B cell (primary cell): ENCODE measurements at regions not wholly inside any gene's neighbourhood (a gene's known extent, or its start where the extent isn't known, plus 50 kb on each side); places are given as distances from the start of the nearest gene placed in this dataset.

ENCODE experiments used
- ATAC-seq: fragments of 200-7000 bp; cut with Tn5 transposase; one replicate; pipeline ENCODE4 v1.10.0; 2021; ENCODE audit warnings: low read depth, mild to moderate bottlenecking, moderate number of reproducible peaks, moderate library complexity
- CTCF ChIA-PET: fragments of 350-600 bp; sonication (Branson Sonifier 250); formaldehyde crosslinking; loops from one replicate; lab custom pipeline; 2021; ENCODE audit warnings: antibody characterized with exemption, inconsistent platforms; lab: Charles Lee
- POLR2A ChIA-PET: fragments of 350-600 bp; sonication (Branson Sonifier 250); formaldehyde crosslinking; loops from one replicate; lab custom pipeline; 2021; ENCODE audit warnings: antibody characterized with exemption; lab: Charles Lee
- DNase-seq: peaks from one replicate; pipeline ENCODE4 v3.0.0; 2013
- H2AFZ ChIP-seq: 2 replicates; pipeline ENCODE4 v1.6.1; 2012; ENCODE audit warnings: mild to moderate bottlenecking, low read depth, low read length; ENCODE audit not compliant: insufficient read depth, poor library complexity, severe bottlenecking
- H3K27ac ChIP-seq, 2 donors: 1 replicate in 1 of 2; 2 replicates in 1 of 2; pipeline ENCODE4 v1.5.1; 2012 to 2013; ENCODE audit warnings: low read length in 2 of 2, mild to moderate bottlenecking in 2 of 2, moderate library complexity in 1 of 2
- H3K27me3 ChIP-seq, 4 experiments: fragments of 200-600 bp in 1 of 4; sonication (generic) in 1 of 4; replicated peaks in 1 of 4; 1 replicate in 2 of 4; 2 replicates in 2 of 4; pipeline versions ENCODE4 v1.6.1 to v1.7.0; 2013 to 2016; ENCODE audit warnings: low read length in 3 of 4, mild to moderate bottlenecking in 2 of 4, mixed read lengths in 1 of 4, moderate library complexity in 1 of 4; ENCODE audit not compliant: insufficient read depth in 4 of 4, control insufficient read depth in 3 of 4; ENCODE audit errors: control extremely low read depth in 1 of 4
- H3K36me3 ChIP-seq, 2 experiments: replicated peaks in 1 of 2; 1 replicate in 1 of 2; 2 replicates in 1 of 2; pipeline versions ENCODE4 v1.6.1 to v1.7.1; 2013; ENCODE audit warnings: low read length in 1 of 2; ENCODE audit not compliant: insufficient read depth in 2 of 2, control insufficient read depth in 1 of 2; ENCODE audit errors: control extremely low read depth in 1 of 2, extremely low read depth in 1 of 2
- H3K4me1 ChIP-seq, 2 donors: fragments of 200-600 bp in 1 of 2; sonication (generic) in 1 of 2; 1 replicate in 1 of 2; 2 replicates in 1 of 2; pipeline versions ENCODE4 v1.5.1 to v1.6.1; 2013 to 2017; ENCODE audit warnings: low read length in 2 of 2; ENCODE audit not compliant: control insufficient read depth in 2 of 2, insufficient read depth in 2 of 2
- H3K4me2 ChIP-seq: replicated peaks from 2 replicates; pipeline ENCODE3; 2012; ENCODE audit warnings: mild to moderate bottlenecking, low read depth, low read length; ENCODE audit not compliant: poor library complexity, severe bottlenecking
- H3K4me3 ChIP-seq, 5 experiments: fragments of 200-600 bp in 1 of 5; sonication (generic) in 1 of 5; 1 replicate in 3 of 5; 2 replicates in 2 of 5; pipeline versions ENCODE4 v1.5.1 to v1.7.0; 2011 to 2016; ENCODE audit warnings: low read length in 4 of 5, mild to moderate bottlenecking in 4 of 5, low read depth in 2 of 5, control low read depth in 1 of 5, moderate library complexity in 1 of 5; ENCODE audit not compliant: insufficient read depth in 1 of 5; ENCODE audit errors: control extremely low read depth in 1 of 5, extremely low read depth in 1 of 5
- H3K79me2 ChIP-seq: fragments of 200-600 bp; sonication (generic); one replicate; pipeline ENCODE4 v1.6.0; 2016; ENCODE audit warnings: low read length; ENCODE audit not compliant: control insufficient read depth, insufficient read depth
- H3K9ac ChIP-seq: fragments of 200-600 bp; sonication (generic); 2 replicates; pipeline ENCODE4 v1.6.1; 2017; ENCODE audit warnings: mild to moderate bottlenecking, low read length, moderate library complexity
- H3K9me3 ChIP-seq, 3 donors: one replicate each; pipeline versions ENCODE4 v1.6.1 to v1.7.1; 2013; ENCODE audit warnings: low read length in 2 of 3; ENCODE audit not compliant: control insufficient read depth in 2 of 3, insufficient read depth in 1 of 3; ENCODE audit errors: control extremely low read depth in 1 of 3
- H4K20me1 ChIP-seq: 2 replicates; pipeline ENCODE4 v1.6.0; 2012; ENCODE audit warnings: mild to moderate bottlenecking, low read length; ENCODE audit not compliant: insufficient read depth, control insufficient read depth, poor library complexity, severe bottlenecking
- H3K27ac Mint-ChIP-seq: one replicate; pipeline ENCODE4 v1.8.0; 2021; ENCODE audit warnings: mixed read lengths
- H3K27me3 Mint-ChIP-seq: one replicate; pipeline ENCODE4 v1.8.0; 2021; ENCODE audit warnings: mixed read lengths
- H3K4me1 Mint-ChIP-seq: one replicate; pipeline ENCODE4 v1.8.0; 2021; ENCODE audit warnings: mixed read lengths
- H3K4me3 Mint-ChIP-seq: one replicate; pipeline ENCODE4 v1.8.0; 2021; ENCODE audit warnings: mixed read lengths
- H3K9me3 Mint-ChIP-seq: one replicate; pipeline ENCODE4 v1.8.0; 2022; ENCODE audit warnings: mixed read lengths; ENCODE audit not compliant: insufficient read depth
- EZH2 ChIP-seq: IDR thresholded peaks from 2 replicates; pipeline ENCODE4 v1.6.1; 2012; ENCODE audit warnings: borderline replicate concordance, low read depth, mild to moderate bottlenecking, moderate library complexity, low read length; ENCODE audit not compliant: insufficient read depth, poor library complexity, severe bottlenecking
- WGBS: methylation state at CpG from one replicate; pipeline ENCODE4 v1.1.5; 2013; ENCODE audit warnings: missing lambda C conversion rate; ENCODE audit not compliant: insufficient coverage; 5-methylcytosine and 5-hydroxymethylcytosine counted together
- intact Hi-C: fragments of 100-400 bp; cut with micrococcal nuclease; formaldehyde crosslinking; loops from one replicate; pipeline ENCODE4 v1.10.0; 2022
- TF ChIP-seq, protein P1 (sequence below): fragments of 200-600 bp; IDR thresholded peaks from one replicate; pipeline ENCODE4 v1.8.0; 2022; ENCODE audit warnings: antibody characterized with exemption, mild to moderate bottlenecking

DNA sequence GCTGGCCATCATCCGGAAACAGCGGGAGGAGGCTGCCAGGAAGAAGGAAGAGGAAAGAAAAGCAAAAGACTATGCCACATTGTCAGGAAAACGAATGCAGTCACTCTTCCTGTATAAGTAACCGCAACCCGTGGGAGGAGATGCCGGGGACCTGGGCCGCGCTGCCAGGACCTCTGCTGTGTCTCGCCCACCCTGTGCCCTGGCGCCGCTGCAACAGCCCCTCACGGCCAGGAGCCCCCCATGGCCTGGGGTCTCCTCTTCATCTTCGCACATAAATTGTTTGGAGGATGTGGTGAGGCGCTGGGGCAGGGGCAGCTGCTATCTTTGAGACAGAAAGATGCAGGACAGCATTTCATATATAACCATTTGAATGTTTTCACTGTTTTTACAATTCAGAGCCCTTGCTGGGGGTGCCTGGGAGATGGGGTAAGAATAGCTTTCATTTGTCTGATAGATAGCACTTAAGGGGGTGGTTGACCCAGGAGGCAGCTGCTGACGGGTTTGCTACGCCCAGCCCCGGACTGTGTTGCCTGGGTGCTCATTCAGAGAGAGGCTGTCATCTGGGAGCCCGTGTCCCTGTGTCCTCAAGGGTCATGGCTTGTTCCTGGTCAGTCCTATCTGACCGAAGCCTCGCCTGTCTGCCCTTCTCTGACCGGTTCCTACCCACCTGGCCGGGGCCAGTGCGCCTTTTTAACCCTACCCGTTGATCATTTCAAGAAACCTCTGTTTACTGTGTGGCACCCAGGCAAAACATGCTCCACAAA is 1067.7 kb upstream of the COX7C start:
- no peak for ATAC-seq

DNA sequence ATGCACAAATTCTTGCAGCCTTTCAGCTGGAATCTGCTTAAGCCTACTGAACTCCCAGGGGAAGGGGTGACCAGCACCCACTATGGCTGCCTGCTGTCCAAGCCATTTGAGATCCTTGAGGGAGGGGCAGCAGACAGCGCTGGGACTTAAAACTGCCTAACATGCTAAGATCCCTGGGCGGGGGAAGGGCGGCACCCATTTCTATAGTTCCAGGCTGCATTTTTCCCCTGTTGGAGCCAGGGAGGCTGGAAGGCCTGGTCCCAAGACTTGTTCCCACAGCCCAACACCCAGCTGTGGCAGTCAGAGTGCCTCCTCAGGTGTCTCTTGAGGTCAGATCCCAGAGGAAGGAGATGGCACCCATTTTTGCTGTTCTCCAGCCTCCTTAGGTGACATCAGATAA is 1061.3 kb upstream of the COX7C start:
- Histone ChIP-seq H4K20me1 (no peaks in the 10 kb centered on the region), H3K79me2 (no peaks in the 10 kb centered on the region), H3K27ac (no peak overlapping the region), H3K9ac (no peak overlapping the region), H3K4me2 (no peak overlapping the region), H3K9me3 (peaks cover 0 to 13% (median 1%) of the 10 kb centered on the region in 3 donors), H2AFZ (no peak overlapping the region), H3K4me1 (no peaks in the 10 kb centered on the region), H3K36me3 (no peaks in the 10 kb centered on the region), H3K27me3 (no peaks in the 10 kb centered on the region), H3K4me3 (no peak overlapping the region)
- ATAC-seq (no peak), DNase-seq (no peak)
- Mint-ChIP-seq H3K27ac (no peak overlapping the region), H3K4me1 (no peaks in the 10 kb centered on the region), H3K9me3 (peaks cover 24% of the 10 kb centered on the region), H3K4me3 (no peak overlapping the region), H3K27me3 (no peaks in the 10 kb centered on the region)
- POLR2A ChIA-PET, result no interaction called here
- CTCF ChIA-PET, result no interaction called here
- TF ChIP-seq, protein P1, sequence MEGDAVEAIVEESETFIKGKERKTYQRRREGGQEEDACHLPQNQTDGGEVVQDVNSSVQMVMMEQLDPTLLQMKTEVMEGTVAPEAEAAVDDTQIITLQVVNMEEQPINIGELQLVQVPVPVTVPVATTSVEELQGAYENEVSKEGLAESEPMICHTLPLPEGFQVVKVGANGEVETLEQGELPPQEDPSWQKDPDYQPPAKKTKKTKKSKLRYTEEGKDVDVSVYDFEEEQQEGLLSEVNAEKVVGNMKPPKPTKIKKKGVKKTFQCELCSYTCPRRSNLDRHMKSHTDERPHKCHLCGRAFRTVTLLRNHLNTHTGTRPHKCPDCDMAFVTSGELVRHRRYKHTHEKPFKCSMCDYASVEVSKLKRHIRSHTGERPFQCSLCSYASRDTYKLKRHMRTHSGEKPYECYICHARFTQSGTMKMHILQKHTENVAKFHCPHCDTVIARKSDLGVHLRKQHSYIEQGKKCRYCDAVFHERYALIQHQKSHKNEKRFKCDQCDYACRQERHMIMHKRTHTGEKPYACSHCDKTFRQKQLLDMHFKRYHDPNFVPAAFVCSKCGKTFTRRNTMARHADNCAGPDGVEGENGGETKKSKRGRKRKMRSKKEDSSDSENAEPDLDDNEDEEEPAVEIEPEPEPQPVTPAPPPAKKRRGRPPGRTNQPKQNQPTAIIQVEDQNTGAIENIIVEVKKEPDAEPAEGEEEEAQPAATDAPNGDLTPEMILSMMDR, result no peak
- no peak for TF ChIP-seq EZH2
- 100% methylated on average over 3 of the region's 3 CpGs for WGBS
- intact Hi-C loops, result no loop called here

More for the DNA sequence above, 1067.7 kb upstream of the COX7C start:
- H3K4me1 Mint-ChIP-seq, result no peaks in the 10 kb centered on the region
- no peaks in the 10 kb centered on the region for H3K36me3 ChIP-seq
- H3K9me3 ChIP-seq, result peaks cover 0 to 20% (median 2%) of the 10 kb centered on the region in 3 donors
- intact Hi-C loops, result no loop called here
- WGBS, result 91% methylated on average over 18 of the region's 24 CpGs
- H3K27ac Mint-ChIP-seq, result no peak overlapping the region
- peaks cover 15% of the 10 kb centered on the region for H3K9me3 Mint-ChIP-seq
- ChIA-PET CTCF (no interaction called here), POLR2A (no interaction called here)
- no peak overlapping the region for H3K9ac ChIP-seq
- no peaks in the 10 kb centered on the region for H3K4me1 ChIP-seq
- no peak overlapping the region for H3K27ac ChIP-seq
- no peaks in the 10 kb centered on the region for H4K20me1 ChIP-seq
- no peak overlapping the region for H2AFZ ChIP-seq
- DNase-seq, result no peak
- H3K4me3 ChIP-seq, result no peak overlapping the region
- TF ChIP-seq, protein P1, result no peak
- TF ChIP-seq EZH2, result no peak
- H3K4me3 Mint-ChIP-seq, result no peak overlapping the region
- no peaks in the 10 kb centered on the region for H3K27me3 Mint-ChIP-seq
- H3K79me2 ChIP-seq, result no peaks in the 10 kb centered on the region
- no peak overlapping the region for H3K4me2 ChIP-seq
- H3K27me3 ChIP-seq, result no peaks in the 10 kb centered on the region
